MV-4-11 (cell line): ENCODE measurements at regions not wholly inside any gene's neighbourhood (a gene's known extent, or its start where the extent isn't known, plus 50 kb on each side); places are given as distances from the start of the nearest gene placed in this dataset.
"Not testable (repeated sequence)": the region's sequence is repeated elsewhere in the genome, so short reads cannot be mapped to it uniquely, and the experiment has no call there.

ENCODE experiments used
- DNase-seq: peaks from one replicate; lab custom pipeline; 2025; lab: John Stamatoyannopoulos, UW

DNA sequence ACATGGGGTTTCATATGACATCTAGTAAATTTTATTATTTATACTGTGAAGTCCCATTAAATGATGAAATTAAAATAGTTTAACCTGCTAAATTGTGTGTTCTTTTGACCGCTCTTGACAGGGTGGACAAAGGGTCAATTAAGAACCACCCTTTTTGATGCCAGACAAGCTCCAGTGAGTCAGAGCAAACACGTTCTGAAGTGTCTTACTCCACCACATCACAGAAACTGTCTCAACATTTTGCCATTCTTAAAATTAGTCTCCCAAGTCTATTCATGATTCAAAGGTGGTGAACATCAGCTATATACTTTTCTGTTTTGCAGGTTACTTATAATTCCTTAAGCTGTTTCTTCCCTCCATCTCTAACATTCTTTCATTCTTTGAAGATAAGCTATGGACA lies 142.1 kb downstream of the SPATA31A6 start:
- not testable (repeated sequence) for DNase-seq

DNA sequence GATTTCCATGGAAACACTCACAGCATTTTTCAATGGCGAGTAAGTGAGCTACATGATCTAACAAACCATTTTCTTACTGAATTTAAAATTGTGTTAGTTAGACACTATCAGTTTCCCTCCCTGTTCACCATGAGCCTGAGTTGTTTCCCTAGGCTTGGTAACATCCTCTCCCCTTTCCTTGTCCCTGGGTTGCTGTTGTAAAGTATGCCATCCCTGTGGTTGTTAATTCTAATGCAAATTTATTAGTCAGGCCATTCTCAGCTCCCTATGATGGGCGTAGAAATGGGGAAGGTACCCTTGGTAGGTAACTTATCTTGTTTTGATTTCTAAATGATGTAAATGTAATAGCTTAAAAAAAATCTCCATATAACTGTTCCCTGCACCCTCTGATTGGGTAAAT lies 143.0 kb downstream of the SPATA31A6 start:
- not testable (repeated sequence) for DNase-seq

DNA sequence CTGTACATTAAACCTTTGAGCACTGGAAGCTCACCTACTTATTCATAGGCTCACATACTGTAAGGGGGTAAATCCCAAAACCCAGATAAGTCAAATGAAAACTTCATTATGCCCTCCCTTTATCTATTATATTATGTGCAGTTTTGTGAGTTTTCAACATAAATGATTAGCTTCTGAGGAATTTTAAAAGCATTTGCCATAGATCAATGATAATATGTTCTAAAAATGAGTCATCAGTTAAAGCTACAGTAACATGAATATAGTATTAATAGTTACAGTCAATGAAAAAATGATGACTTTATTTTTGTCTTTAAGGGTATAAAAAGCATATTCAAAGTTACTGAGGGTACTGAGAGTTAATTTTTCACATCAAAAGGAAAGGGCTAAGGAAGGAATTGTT lies 151.9 kb downstream of the SPATA31A6 start:
- DNase-seq: not testable (repeated sequence)

DNA sequence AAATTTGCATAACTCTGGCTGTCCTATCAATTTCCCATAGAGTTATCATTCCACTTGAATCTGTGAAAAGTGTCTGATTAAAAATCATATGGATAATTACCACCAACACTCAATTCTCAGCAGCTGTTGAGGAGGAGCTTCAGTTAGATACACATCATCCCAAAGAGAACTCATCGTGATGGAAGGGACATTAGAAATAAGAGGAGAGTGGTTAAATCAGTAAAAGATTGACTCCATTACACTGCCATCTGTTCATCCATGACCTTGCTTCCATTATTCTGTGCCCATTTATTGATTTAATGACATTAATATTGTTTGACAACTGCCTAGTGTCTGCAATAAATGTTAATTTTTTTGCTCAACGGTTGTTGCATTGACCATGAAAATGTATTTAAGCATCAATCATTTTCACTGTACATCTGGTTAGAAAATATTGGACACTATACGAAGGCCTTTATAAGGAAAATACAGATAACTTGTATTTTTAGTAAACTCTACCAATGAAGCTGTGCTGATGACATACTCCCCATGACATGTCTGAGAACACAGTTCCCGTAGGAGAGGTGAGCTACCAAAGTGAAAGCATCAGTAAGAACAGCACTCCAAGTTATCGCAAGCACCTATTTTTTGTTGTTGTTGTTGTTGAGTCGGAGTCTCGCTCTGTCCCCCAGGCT lies 152.7 kb downstream of the SPATA31A6 start:
- DNase-seq: not testable (repeated sequence)

DNA sequence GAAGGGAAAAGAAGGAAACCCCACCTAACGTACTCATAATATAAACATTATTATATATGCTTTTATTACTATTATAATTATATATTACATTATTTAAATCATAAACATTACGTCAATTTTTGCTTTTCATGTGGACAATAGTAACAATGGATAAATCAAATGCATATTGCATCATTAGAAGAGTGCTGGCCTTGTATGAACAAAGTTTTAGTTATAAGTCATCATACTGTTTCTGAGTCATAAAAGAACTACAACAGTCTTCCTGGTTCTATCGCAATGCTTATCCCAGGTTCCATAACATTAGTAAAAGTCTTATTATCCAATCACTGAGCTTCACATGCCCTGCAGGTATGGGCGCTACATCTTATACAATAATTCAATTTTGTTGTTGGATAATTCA lies 154.8 kb downstream of the SPATA31A6 start:
- DNase-seq: not testable (repeated sequence)

DNA sequence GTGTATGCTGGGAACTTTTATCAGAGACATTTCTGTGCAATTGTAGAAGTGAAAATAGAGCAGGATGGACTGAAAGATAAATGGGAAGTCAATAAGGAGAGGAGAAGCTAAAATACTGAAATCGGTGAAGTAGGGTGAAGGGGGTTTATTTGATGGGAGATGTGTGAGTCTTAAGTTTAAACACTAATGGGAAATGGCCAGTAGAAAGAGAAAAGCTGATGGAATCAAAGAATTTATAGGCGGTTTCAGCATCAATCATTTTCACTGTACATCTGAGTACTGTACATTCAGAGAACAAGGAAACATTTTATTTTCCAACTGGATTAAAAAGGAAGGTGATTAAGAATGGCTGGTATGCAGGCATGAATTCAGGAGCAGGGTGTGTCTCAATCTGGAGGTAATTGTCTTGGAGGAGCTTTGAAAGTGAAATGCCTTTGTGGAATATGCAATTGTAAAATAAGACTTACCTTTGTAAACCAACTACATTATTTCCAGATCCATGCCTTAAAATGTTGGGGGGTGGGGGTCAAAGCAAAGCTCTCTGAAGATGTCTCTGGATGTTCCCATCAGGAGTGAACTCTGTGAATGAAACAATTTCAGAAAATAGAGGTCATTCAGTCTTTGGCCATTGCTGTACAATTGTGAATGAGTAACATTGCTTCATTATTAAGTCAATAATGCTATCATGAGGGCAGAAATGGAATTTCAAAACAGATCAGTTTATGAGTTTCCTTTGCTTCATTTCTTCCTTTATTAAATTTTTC lies 156.4 kb downstream of the SPATA31A6 start:
- not testable (repeated sequence) for DNase-seq

DNA sequence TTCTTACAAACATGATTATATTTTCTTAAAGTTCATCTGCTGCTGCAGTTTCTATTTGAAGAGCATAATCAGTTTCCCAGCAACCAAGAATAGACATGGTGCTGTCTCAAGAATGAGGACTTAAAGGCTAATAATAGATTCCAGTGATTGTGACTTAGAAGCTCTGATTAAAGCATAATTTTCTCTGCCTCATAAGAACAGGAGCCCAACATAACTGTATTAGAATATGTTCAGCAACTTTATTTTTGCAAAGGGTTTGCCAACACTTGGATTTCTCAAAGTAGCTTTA lies 156.9 kb downstream of the SPATA31A6 start:
- not testable (repeated sequence) for DNase-seq

DNA sequence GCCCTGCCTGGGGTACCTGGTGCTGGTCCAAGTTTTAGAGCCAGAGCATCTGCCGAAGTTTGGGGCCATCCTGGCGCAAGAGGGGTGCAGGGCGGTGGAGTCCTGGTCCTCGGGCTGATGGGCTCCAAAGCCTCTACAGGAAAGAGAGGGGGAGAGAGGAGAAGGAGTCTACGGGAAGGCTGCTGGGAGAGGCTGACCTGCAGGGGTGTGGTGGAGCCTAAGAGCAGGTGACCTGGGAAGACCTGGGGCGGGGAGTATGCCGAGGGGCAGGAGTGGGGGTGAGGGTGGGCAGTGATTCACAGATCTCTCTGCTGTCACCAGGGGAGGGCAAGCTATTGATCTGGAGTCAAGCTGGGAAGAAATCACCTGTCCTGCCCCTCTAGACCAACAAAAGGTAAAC lies 158.4 kb downstream of the SPATA31A6 start:
- DNase-seq: not testable (repeated sequence)

DNA sequence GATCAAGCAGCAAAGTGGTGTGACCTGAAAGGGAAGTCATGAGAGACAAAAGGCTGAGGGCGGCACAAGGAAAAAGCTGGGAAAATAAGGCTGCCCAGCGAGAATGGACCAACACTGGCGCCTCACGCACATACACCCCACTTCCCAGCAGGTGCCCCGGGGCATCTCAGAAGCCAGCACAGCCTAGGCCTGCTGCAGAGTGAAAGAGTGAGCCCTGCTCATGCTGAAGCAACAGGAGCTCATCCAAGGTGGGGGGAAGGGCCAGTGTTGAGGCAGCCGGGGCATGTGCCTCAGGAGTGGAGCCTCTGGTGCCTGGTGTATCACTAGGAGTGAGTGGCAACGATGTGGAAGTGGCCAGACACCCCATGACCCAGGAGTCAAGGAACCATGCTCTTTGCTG lies 158.8 kb downstream of the SPATA31A6 start:
- not testable (repeated sequence) for DNase-seq

DNA sequence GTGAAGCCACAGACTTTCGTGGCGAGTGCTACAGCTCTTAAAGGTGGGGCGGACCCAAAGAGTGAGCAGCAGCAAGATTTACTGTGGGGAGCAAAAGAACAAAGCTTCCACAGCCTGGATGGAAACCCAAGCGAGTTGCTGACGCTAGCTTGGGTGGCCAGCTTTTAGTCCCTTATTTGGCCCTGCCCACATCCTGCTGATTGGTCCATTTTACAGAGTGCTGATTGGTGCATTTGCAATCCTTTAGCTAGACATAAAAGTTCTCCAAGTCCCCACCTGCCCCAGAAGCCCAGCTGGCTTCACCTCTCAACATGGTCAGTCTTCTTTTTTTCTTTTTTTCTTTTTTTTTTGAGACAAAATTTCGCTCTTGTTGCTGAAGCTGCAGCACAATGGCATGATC lies 161.0 kb downstream of the SPATA31A6 start:
- DNase-seq: not testable (repeated sequence)

DNA sequence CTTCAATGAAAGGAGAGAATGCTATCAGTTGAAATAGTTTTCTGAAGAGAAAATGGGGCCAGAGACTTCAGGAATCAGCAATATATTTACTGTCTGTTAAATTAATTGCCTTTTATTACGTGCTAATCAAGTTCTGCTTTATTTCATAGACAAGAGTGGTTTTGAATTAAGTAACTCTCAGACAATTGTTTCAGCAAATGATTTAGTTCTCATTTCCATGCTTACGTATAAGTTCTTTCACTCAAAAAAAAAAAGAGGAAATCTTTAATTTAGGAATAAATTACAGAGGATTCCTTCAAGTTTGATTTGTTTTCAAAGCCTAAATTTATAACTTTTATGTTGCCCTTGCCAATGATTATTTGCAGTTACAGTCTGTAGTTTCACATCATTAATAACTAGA lies 163.5 kb downstream of the SPATA31A6 start:
- not testable (repeated sequence) for DNase-seq

DNA sequence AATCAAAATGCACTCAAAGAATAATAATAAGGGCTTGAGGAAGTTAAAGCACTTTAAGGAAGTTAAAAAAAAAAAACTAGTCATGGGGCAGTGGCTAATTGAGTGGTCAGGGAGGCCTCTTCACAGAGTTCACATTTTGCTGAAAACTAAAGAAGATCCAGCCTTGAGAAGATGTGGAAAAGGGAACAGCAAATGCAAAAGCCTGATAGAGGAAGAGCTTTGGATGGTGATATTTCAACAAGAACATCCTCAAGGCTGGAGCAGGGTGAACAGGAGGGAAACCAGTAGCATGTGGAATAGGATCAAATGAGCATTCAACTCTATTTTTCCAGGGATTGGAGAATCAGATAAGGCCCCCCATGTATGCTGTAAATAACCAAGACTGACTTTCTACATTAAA lies 165.7 kb downstream of the SPATA31A6 start:
- not testable (repeated sequence) for DNase-seq

DNA sequence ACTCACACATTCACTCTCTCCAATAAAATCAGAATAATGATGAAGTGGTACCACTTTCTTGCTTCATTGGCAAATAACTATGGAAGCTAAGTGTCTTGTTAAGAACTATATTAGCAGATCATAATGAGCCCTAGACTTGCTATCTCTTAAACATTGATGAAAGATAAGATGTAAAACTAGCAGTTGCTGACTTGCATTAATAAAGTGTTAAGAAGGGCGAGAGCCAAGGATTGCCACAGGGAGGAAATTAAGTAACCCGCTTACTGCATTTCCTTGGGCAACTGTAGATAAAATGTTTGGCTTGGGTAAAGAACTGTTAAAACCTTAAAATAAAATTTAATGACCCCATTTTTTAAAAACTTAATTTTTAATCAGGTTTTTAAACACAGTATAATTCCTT lies 167.0 kb downstream of the SPATA31A6 start:
- not testable (repeated sequence) for DNase-seq

DNA sequence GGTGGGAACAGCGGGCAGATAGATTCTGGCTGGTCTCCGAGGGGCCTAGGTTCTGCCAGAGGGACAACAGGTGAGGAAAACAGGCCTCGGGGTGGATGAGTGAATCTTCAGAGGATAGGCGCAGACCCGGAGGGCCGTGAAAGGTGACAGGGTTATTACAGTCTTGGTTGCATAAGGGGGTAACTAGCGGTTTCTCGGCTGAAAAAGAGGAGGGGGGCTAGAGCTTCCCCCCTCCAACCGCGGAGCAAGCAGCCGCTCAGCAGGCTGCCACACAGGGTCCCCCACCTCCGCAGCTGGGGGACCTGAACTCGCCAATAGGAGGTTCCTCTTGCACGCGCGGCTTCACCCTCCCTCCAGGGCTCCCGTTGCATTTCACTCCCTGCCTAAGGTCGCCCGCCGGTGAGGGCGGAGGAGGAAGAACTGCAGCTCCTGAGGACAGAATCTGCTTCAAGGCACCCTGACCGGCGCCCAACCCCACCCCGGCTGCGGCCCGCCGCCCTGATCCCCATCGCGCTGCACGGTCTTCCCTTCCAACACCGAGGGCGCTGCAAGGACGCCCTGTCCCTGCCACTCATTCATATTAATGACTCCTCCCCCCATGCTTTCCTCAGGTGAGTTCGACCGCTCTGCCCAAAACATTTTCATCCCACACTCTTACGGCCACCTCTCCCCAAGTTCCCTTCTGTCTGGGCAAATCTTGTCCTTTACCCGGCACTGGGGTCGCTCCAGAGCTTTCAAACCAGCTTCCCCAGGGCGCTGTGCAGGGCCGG lies 174.3 kb downstream of the SPATA31A6 start:
- DNase-seq: not testable (repeated sequence)

DNA sequence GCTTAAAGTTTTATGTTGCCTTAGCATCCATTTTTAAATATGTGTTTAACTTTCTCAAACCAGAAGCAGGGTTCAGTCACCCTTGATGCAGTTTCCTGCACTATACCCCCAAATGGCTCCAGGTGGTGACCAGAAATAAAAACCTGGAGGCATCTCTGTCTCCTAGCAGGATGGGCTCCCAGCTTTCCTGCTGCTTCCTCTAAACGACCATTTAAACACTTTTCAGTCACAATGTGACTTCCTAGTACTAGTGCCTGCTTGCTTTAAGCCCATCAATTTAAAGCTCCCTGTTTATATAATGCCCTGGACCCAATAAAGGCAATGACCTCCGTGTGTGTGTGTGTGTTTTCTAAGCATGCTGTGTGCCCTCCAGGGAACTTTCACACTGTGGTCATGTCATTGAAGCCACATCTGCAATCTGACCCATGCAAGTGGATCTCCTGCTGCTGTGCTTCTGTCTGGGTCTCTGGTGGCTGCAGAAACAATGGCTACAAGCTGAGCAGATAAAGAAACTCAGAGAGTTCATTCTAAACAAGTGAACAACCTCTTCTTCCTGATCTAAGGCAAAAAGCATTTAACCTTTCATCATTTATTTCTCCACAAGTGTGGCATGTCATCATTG lies 175.3 kb downstream of the SPATA31A6 start:
- not testable (repeated sequence) for DNase-seq

DNA sequence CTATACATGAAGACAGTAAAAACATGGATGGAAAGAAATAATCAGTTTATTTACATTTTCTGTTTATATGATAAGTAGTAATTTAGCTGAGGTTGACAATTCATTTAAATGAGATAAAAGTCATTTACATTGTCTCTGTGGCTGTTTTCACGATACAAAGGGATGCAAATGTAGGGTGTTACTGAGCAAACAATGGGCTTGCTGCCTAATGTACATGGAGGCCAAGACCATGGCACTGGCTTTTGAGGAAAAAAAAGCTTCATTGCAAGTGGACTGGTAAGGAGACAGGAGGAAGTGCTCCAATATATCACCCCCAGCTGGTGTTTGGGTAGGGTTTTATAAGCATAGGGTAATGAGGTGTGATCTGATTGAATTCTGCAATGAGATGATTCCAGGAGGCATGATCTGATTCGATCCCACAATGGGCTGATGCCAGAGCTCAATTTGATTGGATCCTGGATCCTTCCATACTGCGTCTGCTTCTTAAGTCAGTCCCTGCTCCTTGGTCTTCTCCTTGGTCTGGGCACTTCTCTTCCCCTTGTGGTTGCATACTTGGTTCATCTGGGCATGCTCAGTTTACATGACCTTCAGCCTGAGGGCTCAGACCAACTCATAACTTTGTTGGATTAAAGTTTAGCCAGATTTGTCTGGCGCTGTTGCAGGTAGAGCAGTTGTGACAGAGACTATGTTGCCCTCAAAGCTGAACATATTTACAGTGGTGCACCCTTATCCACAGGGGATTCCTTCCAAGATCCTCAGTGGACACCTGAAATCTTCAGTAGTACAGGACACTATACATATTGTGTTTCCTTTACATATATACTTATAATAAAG lies 181.2 kb downstream of the SPATA31A6 start:
- not testable (repeated sequence) for DNase-seq

DNA sequence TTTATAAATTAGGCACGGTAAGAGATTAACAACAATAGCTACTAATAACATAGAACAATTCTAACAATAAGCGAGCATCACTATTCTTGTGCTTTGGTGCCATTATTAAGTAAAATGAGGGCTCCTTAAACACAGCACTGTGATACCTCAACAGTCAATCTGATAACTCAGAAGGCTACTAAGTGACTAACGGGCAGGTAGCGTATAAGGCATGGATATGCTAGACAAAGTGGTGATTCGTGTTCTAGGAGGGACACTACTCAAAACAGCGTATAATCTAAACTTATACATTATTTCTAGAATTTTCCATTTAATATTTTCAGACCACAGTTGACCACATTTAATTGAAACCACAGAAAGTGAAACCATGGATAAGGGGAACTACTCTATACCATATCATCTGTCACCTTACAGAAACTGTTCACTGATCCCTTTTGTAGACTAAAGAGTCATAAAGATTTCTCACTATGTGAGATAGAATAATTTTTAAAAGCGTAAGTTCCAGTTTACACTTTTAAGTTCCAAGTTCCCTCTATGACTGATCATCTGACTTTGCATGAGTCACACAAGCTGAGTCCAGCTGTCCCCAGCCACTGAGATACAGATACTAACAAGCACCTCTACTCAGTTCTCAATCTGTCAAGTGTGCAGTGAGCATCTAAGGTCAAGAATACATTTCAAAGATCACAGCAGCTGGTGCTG lies 181.9 kb downstream of the SPATA31A6 start:
- not testable (repeated sequence) for DNase-seq

DNA sequence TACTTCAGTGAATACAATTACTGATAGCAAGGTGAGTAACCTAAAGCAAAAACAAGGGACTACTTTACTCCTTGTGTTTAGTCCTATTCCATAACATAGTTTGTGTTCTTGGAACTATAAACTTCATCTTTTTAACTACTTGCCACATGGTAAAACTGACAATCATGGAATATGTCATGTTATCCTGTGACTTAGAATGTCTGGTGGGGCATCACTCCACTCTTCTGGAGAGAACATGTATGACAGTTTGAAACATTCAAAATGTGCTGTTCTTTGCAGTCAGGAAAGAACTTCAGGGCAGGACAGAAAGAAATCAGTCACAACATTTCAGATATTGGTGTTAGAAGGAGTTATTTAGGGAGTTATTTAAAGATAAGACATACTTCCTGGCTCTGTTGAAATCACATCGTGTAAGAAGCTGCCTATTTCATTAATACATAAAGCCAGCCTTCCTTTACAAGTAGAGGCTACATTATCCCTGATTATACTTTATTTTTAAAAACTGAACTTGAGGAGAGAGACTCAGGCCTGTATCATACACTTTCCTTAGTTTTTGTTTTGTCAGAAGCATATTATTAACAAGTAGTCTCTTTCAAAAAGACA lies 184.9 kb downstream of the SPATA31A6 start:
- DNase-seq: not testable (repeated sequence)

DNA sequence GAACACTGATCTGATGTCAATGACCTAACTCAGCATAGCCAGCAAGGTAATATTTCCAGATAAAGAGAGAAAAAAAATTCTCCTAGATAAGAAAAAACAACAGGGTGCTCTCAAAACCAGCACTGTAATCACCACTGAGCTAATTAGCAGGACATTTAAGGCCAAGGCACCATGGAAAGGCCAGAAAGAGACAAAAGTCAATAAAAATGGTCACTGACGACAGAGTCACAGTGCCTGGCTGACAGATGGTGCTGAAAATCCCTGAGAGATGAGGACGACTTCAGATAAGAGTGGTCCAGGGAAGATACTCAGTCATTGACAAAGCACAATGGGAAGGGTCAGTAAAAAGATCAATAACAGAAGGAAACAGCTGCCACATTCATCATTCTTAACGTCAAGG lies 186.7 kb downstream of the SPATA31A6 start:
- not testable (repeated sequence) for DNase-seq

DNA sequence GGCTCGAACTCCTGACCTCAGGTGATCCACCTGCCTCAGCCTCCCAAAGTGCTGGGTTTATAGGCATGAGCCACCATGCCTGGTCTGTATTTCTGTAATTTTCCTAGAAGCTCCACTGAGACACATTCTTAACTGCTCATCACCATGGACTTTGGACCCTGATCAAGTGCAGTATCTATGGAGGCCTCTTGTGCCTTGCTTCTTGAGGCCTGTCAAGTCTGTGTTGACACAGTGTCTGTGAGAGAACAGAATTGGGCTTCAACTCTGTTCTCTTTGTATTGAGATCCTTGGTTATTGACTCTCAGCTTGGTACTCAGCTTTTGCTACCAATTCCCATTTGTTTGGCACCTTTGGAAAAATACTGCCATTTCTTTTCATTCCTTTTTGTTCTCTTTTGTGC lies 188.0 kb downstream of the SPATA31A6 start:
- DNase-seq: not testable (repeated sequence)
